ENCODE measurements at regions not wholly inside any gene's neighbourhood (a gene's known extent, or its start where the extent isn't known, plus 50 kb on each side); places are given as distances from the start of the nearest gene placed in this dataset.
"Not testable (repeated sequence)": the region's sequence is repeated elsewhere in the genome, so short reads cannot be mapped to it uniquely, and the experiment has no call there.

- Histone ChIP-seq H3K9me3 (no peaks in the 10 kb centered on the region), H3K4me3 (no peak overlapping the region), H3K36me3 (no peaks in the 10 kb centered on the region), H3K27ac (no peak overlapping the region), H3K4me1 (replicated peaks) (no peaks in the 10 kb centered on the region), H3K27me3 (replicated peaks; ENCODE audit: insufficient read depth) (no peaks in the 10 kb centered on the region)
- intact Hi-C loops (cut with DNase I) = no loop called here
- DNase-seq (ENCODE audit: low spot score) = no peak
- 58% methylated on average over 1 of the region's 1 CpG for WGBS
- no peak for TF ChIP-seq POLR2AphosphoS5 (IDR thresholded peaks at IDR 0.05)
- TF ChIP-seq CTCF (IDR thresholded peaks at IDR 0.05) = no peak
- no peak for TF ChIP-seq POLR2A (IDR thresholded peaks at IDR 0.05)
Measured at GRCh38 chr21:14613486-14614224, 67.5 kb upstream of the SAMSN1 start.

DNA sequence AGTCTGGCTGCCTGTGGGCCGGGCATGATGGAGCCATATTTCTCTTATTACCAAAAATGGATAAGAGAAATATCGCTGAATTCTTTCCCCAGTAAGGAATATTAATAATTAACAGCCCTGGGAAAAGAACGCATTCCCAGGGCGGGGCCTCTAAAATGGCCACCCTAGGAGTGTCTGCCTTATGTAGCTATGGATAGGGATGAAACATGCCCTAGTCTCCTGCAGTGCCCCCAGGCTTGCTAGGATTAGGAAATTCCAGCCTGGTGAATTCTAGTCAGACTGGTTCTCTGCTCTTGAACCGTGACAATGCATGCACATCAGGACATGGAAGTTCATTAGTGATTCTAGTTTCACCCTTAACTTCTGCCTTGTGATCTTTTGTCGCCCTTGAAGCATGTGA is 64.0 kb upstream of the SAMSN1 start:
- H3K4me1 ChIP-seq (replicated peaks); H3K36me3 ChIP-seq; intact Hi-C loops (cut with DNase I); DNase-seq (ENCODE audit: low spot score); H3K27me3 ChIP-seq (replicated peaks; ENCODE audit: insufficient read depth); H3K27ac ChIP-seq; H3K4me3 ChIP-seq; H3K9me3 ChIP-seq: not testable (repeated sequence)
- WGBS = 81% methylated on average over 6 of the region's 6 CpGs

- TF ChIP-seq CTCF (IDR thresholded peaks at IDR 0.05) (no peak), POLR2A (IDR thresholded peaks at IDR 0.05) (no peak), POLR2AphosphoS5 (IDR thresholded peaks at IDR 0.05) (no peak)
- Histone ChIP-seq H3K27me3 (replicated peaks; ENCODE audit: insufficient read depth) (no peaks in the 10 kb centered on the region), H3K36me3 (no peaks in the 10 kb centered on the region), H3K27ac (no peak overlapping the region), H3K9me3 (no peaks in the 10 kb centered on the region), H3K4me1 (replicated peaks) (no peaks in the 10 kb centered on the region), H3K4me3 (no peak overlapping the region)
- DNase-seq (ENCODE audit: low spot score) = no peak
- intact Hi-C loops (cut with DNase I) = no loop called here
Measured at GRCh38 chr21:14609274-14609673, 63.2 kb upstream of the SAMSN1 start.

DNA sequence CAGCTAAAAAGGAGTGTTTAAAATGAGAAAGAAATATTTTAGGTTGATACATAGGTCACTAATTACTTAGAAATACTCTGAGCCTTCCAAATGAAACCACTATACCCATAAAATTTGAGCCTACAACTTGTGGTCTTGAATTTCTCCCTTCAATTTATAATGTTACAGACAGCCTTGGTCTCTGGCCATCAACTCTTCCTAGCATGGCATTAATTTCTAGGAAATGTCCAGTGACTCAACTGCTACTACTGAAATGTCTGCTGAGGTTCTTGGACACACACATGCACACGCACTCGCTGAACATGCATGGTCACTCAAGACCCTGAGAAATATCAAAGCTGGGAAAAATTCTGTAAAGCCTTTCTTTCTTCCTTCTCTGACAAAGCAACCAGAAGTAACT is 61.1 kb upstream of the SAMSN1 start:
- no peaks in the 10 kb centered on the region for H3K9me3 ChIP-seq
- intact Hi-C loops (cut with DNase I) = no loop called here
- no peaks in the 10 kb centered on the region for H3K27me3 ChIP-seq (replicated peaks; ENCODE audit: insufficient read depth)
- DNase-seq (ENCODE audit: low spot score) = no peak
- H3K4me1 ChIP-seq (replicated peaks) = no peaks in the 10 kb centered on the region
- no peak overlapping the region for H3K4me3 ChIP-seq
- 90% methylated on average over 2 of the region's 2 CpGs for WGBS
- no peak overlapping the region for H3K27ac ChIP-seq
- H3K36me3 ChIP-seq = no peaks in the 10 kb centered on the region
- TF ChIP-seq CTCF (IDR thresholded peaks at IDR 0.05) = no peak
- TF ChIP-seq POLR2A (IDR thresholded peaks at IDR 0.05) = no peak
- TF ChIP-seq POLR2AphosphoS5 (IDR thresholded peaks at IDR 0.05) = no peak

DNA sequence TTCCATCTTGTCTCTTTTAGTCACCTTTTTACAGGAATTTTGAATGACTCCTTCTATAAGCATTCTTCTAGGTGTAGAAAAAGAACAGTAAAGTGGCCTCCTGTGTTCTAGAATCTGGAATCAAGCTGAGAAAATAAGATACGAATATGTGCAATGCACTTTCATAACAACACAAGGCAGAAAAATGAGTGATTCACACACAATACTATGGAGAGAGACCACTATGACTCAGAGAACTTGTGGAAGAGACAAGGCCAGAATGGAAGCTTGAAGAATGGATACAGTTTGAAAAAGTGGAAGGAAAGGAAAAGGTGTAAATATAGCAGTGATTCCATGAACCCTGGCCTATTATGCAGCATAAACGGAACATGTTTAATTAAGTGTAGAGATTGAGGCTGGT is 57.1 kb upstream of the SAMSN1 start:
- Histone ChIP-seq H3K9me3 (no peaks in the 10 kb centered on the region), H3K4me1 (replicated peaks) (no peaks in the 10 kb centered on the region), H3K36me3 (no peaks in the 10 kb centered on the region), H3K4me3 (no peak overlapping the region), H3K27ac (no peak overlapping the region), H3K27me3 (replicated peaks; ENCODE audit: insufficient read depth) (no peaks in the 10 kb centered on the region)
- 80% methylated on average over 2 of the region's 2 CpGs for WGBS
- intact Hi-C loops (cut with DNase I) = no loop called here
- no peak for DNase-seq (ENCODE audit: low spot score)
- TF ChIP-seq POLR2AphosphoS5 (IDR thresholded peaks at IDR 0.05) (no peak), POLR2A (IDR thresholded peaks at IDR 0.05) (no peak), CTCF (IDR thresholded peaks at IDR 0.05) (no peak)

Data from prostate gland (tissue), 2 donors.